Neural cell (in vitro differentiated cells): ENCODE measurements at regions not wholly inside any gene's neighbourhood (a gene's known extent, or its start where the extent isn't known, plus 50 kb on each side); places are given as distances from the start of the nearest gene placed in this dataset.

ENCODE experiments used
- H2AFZ ChIP-seq: fragments of 200-600, 300-800 bp; sonication (generic), shearing (Covaris generic); 2 replicates; pipeline ENCODE4 v1.6.0; 2014; ENCODE audit warnings: low read depth, mild to moderate bottlenecking, antibody characterized with exemption, low read length, moderate library complexity
- H3F3A ChIP-seq: fragments of 200-600 bp; shearing (Covaris generic); 2 replicates; pipeline ENCODE4 v1.6.1; 2016; ENCODE audit warnings: mild to moderate bottlenecking, moderate library complexity, mixed read lengths, antibody characterized with exemption, low read length; ENCODE audit not compliant: insufficient read depth, poor library complexity, severe bottlenecking
- H3K27ac ChIP-seq: fragments of 200-600, 300-800 bp; sonication (generic), shearing (Covaris generic); 2 replicates; pipeline ENCODE4 v1.5.1; 2014; ENCODE audit warnings: mild to moderate bottlenecking, low read length, moderate library complexity
- H3K27me3 ChIP-seq: fragments of 300-800, 200-600 bp; sonication (generic), shearing (Covaris generic); 2 replicates; pipeline ENCODE4 v1.6.0; 2014; ENCODE audit warnings: mild to moderate bottlenecking, low read depth, low read length, moderate library complexity; ENCODE audit not compliant: insufficient read depth
- H3K36me3 ChIP-seq: fragments of 300-800, 200-600 bp; sonication (generic), shearing (Covaris generic); 2 replicates; pipeline ENCODE4 v1.5.1; 2014; ENCODE audit warnings: mild to moderate bottlenecking, antibody characterized with exemption, low read length, moderate library complexity; ENCODE audit not compliant: insufficient read depth
- H3K4me2 ChIP-seq: fragments of 300-800, 200-600 bp; sonication (generic), shearing (Covaris generic); 2 replicates; pipeline ENCODE4 v1.6.0; 2014; ENCODE audit warnings: mild to moderate bottlenecking, low read length
- H3K4me3 ChIP-seq: fragments of 300-800, 200-600 bp; sonication (generic), shearing (Covaris generic); 2 replicates; pipeline ENCODE4 v1.5.1; 2014; ENCODE audit warnings: mild to moderate bottlenecking, low read length, moderate library complexity
- H3K79me2 ChIP-seq: fragments of 200-600 bp; shearing (Covaris generic); replicated peaks from 2 replicates; pipeline ENCODE4 v1.6.0; 2014; ENCODE audit warnings: mild to moderate bottlenecking, low read length, moderate library complexity; ENCODE audit not compliant: insufficient read depth
- H3K9ac ChIP-seq: fragments of 300-800, 200-600 bp; sonication (generic), shearing (Covaris generic); 2 replicates; pipeline ENCODE4 v1.6.1; 2016; ENCODE audit warnings: mild to moderate bottlenecking, low read length, mixed read lengths
- H3K9me2 ChIP-seq: fragments of 200-600 bp; shearing (Covaris generic); 2 replicates; pipeline ENCODE4 v1.6.1; 2016; ENCODE audit warnings: mild to moderate bottlenecking, low read length, mixed read lengths; ENCODE audit not compliant: insufficient read depth
- H3K9me3 ChIP-seq: fragments of 200-600, 300-800 bp; sonication (generic), shearing (Covaris generic); 2 replicates; pipeline ENCODE4 v1.6.1; 2016; ENCODE audit warnings: mild to moderate bottlenecking, mixed run types, low read length, moderate library complexity, mixed read lengths
- H4K20me1 ChIP-seq: fragments of 200-600 bp; shearing (Covaris generic); 2 replicates; pipeline ENCODE4 v1.6.1; 2016; ENCODE audit warnings: mild to moderate bottlenecking, mixed run types; ENCODE audit not compliant: insufficient read depth
- CTCF ChIP-seq: fragments of 450-650 bp; IDR thresholded peaks from 2 replicates; pipeline ENCODE4 v1.5.1; 2014; ENCODE audit warnings: antibody characterized with exemption, mild to moderate bottlenecking, moderate library complexity; ENCODE audit not compliant: poor library complexity, severe bottlenecking
- EP300 ChIP-seq: fragments of 450-650 bp; conservative IDR thresholded peaks from 2 replicates; pipeline ENCODE4 v1.6.1; 2014; ENCODE audit warnings: antibody characterized with exemption, mild to moderate bottlenecking, moderate library complexity; ENCODE audit not compliant: poor library complexity, severe bottlenecking
- EZH2 ChIP-seq: fragments of 200-600, 300-800 bp; shearing (Covaris generic), sonication (generic); IDR thresholded peaks from 2 replicates; pipeline ENCODE4 v1.6.1; 2014; ENCODE audit warnings: antibody characterized with exemption, low read length, borderline replicate concordance, mild to moderate bottlenecking; ENCODE audit not compliant: insufficient read depth, poor library complexity, severe bottlenecking
- MXI1 ChIP-seq: fragments of 450-650 bp; conservative IDR thresholded peaks from 2 replicates; pipeline ENCODE4 v1.6.1; 2014; ENCODE audit warnings: antibody characterized with exemption, mild to moderate bottlenecking; ENCODE audit not compliant: poor library complexity, severe bottlenecking
- POLR2AphosphoS5 ChIP-seq: IDR thresholded peaks from 2 replicates; pipeline ENCODE4 v1.6.1; 2012
- RAD21 ChIP-seq: fragments of 450-650 bp; conservative IDR thresholded peaks from 2 replicates; pipeline ENCODE4 v1.6.1; 2014; ENCODE audit warnings: antibody characterized with exemption, mild to moderate bottlenecking, moderate library complexity
- REST ChIP-seq: IDR thresholded peaks from 2 replicates; pipeline ENCODE4 v1.6.1; 2012; ENCODE audit warnings: borderline replicate concordance
- SMC3 ChIP-seq: fragments of 450-650 bp; conservative IDR thresholded peaks from 2 replicates; pipeline ENCODE4 v1.6.1; 2014; ENCODE audit warnings: antibody characterized with exemption, mild to moderate bottlenecking, moderate library complexity; ENCODE audit not compliant: poor library complexity
- TAF1 ChIP-seq: IDR thresholded peaks from 2 replicates; pipeline ENCODE4 v1.6.1; 2012; ENCODE audit warnings: low read depth

GRCh38 chr3:180755556-180755955 is 76.3 kb upstream of the CCDC39 start:
- H3K9ac ChIP-seq, result no peak overlapping the region
- no peaks in the 10 kb centered on the region for H3K79me2 ChIP-seq
- no peaks in the 10 kb centered on the region for H3F3A ChIP-seq
- no peak overlapping the region for H2AFZ ChIP-seq
- no peak overlapping the region for H3K4me3 ChIP-seq
- H3K9me3 ChIP-seq, result no peaks in the 10 kb centered on the region
- TF ChIP-seq EP300 (no peak), TAF1 (no peak), REST (no peak), MXI1 (no peak), SMC3 (no peak), CTCF (no peak), RAD21 (no peak), EZH2 (no peak), POLR2AphosphoS5 (no peak)
- H3K27ac ChIP-seq, result no peak overlapping the region
- no peaks in the 10 kb centered on the region for H3K9me2 ChIP-seq
- no peaks in the 10 kb centered on the region for H4K20me1 ChIP-seq
- H3K36me3 ChIP-seq, result no peaks in the 10 kb centered on the region
- no peaks in the 10 kb centered on the region for H3K27me3 ChIP-seq
- no peak overlapping the region for H3K4me2 ChIP-seq

- H3K9me3 ChIP-seq, result peaks cover 5% of the 10 kb centered on the region
- no peak overlapping the region for H3K9ac ChIP-seq
- no peak for TF ChIP-seq SMC3
- TF ChIP-seq REST, result no peak
- TF ChIP-seq EZH2, result no peak
- TF ChIP-seq EP300, result no peak
- TF ChIP-seq RAD21, result no peak
- no peak for TF ChIP-seq MXI1
- TF ChIP-seq TAF1, result no peak
- TF ChIP-seq CTCF, result no peak
- TF ChIP-seq POLR2AphosphoS5, result no peak
- no peak overlapping the region for H2AFZ ChIP-seq
- H3F3A ChIP-seq, result no peaks in the 10 kb centered on the region
- H3K79me2 ChIP-seq, result no peaks in the 10 kb centered on the region
- no peak overlapping the region for H3K4me3 ChIP-seq
- no peak overlapping the region for H3K27ac ChIP-seq
- no peaks in the 10 kb centered on the region for H3K9me2 ChIP-seq
- no peaks in the 10 kb centered on the region for H3K27me3 ChIP-seq
- no peaks in the 10 kb centered on the region for H4K20me1 ChIP-seq
- H3K4me2 ChIP-seq, result no peak overlapping the region
- H3K36me3 ChIP-seq, result no peaks in the 10 kb centered on the region
These were observed 83.6 kb upstream of the CCDC39 start for GRCh38 chr3:180762866-180763265.
